ENCODE measurements at regions not wholly inside any gene's neighbourhood (a gene's known extent, or its start where the extent isn't known, plus 50 kb on each side); places are given as distances from the start of the nearest gene placed in this dataset.
A peak's percentile ranks its signal among the peaks of the same experiment; 100 is the strongest.

DNA sequence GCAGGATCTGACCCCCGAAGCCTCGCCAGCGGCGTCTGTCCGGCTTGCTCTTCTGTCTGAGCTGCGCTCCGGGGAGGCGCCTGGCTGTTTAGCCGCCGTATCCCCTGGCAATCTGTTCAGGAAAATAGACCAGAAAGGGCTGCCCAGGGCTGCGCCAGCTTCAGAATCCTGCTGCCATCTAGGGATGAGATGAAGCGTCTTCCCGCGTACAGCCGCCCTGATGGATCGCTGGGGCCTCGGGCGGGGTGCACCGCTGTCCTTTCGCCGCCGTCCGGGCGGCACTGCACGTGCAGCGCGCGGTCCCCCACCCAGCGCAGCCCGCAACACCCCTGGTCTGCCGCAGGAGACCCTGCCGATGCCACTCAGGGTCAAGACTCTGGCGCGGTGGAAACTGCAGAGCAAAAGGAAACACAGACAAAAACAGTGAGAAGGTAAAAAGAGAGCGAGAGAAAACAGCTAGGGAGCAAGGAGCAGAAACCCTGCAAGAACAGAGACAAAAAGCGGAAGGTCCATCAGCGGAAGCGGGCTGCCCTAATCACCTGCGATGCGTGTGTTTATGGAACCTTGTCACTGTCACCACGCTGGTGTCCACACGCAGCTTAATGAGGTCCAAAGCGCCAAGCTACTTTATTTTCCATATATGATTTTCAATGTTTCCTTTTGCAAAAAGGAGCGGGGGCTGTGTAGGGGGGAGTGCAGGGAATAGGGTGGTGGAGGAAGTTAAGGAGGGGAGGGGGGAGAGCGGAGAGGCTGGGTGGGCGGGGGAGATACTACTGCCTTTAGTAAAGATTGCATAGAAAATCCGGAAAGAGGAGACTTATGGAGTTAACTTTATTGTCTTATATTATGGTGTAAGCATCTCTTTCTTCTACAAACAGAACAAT, 2113.3 kb upstream of the PIK3C3 start (continued):
- TF ChIP-seq HDAC2 (IDR thresholded peaks at IDR 0.05; ENCODE audit: borderline replicate concordance in 1 of 2, low read depth in 2 of 2, low read length in 2 of 2) (peak in 1 of 2 experiments; percentile 64; a peak in 1 of 4 replicates), SP4 (IDR thresholded peaks at IDR 0.05; ENCODE audit: low read length) (no peak), SIX5 (IDR thresholded peaks at IDR 0.05; ENCODE audit: low read depth, low read length) (no peak), TAF1 (IDR thresholded peaks at IDR 0.05; ENCODE audit: low read depth, low read length) (0 out of 2 replicates have a peak, but pooled peaks have one; percentile 37), SP1 (IDR thresholded peaks at IDR 0.05; ENCODE audit: low read depth, low read length) (no peak), EGR1 (IDR thresholded peaks at IDR 0.05; ENCODE audit: borderline replicate concordance, low read depth, low read length) (no peak), SRF (IDR thresholded peaks at IDR 0.05; ENCODE audit: low read depth, low read length) (no peak), SP2 (IDR thresholded peaks at IDR 0.05; ENCODE audit: low read length) (no peak), POLR2AphosphoS5 (IDR thresholded peaks at IDR 0.05; ENCODE audit: low read depth, low read length) (no peak), POU5F1 (IDR thresholded peaks at IDR 0.05; ENCODE audit: low read depth, low read length) (no peak), TEAD4 (IDR thresholded peaks at IDR 0.05; ENCODE audit: low read depth, low read length) (no peak), CBX8 (IDR thresholded peaks at IDR 0.05; ENCODE audit: borderline replicate concordance, low read depth, low read length) (no peak), BACH1 (IDR thresholded peaks at IDR 0.05; ENCODE audit: low read length) (no peak), SIRT6 (IDR thresholded peaks at IDR 0.05; ENCODE audit: low read length) (no peak), ASH2L (IDR thresholded peaks at IDR 0.05; ENCODE audit: low read length) (peak; percentile 93), EP300 (IDR thresholded peaks at IDR 0.05; ENCODE audit: borderline replicate concordance in 1 of 2, low read depth in 2 of 2, low read length in 2 of 2) (no peak), GTF2F1 (IDR thresholded peaks at IDR 0.05; ENCODE audit: borderline replicate concordance, low read depth, low read length) (no peak), SAP30 (IDR thresholded peaks at IDR 0.05; ENCODE audit: insufficient read depth, insufficient replicate concordance, low read length) (peak; percentile 51), PHF8 (conservative IDR thresholded peaks at IDR 0.05; ENCODE audit: low read depth, low read length) (no peak)
- TF ChIP-seq, protein P1, sequence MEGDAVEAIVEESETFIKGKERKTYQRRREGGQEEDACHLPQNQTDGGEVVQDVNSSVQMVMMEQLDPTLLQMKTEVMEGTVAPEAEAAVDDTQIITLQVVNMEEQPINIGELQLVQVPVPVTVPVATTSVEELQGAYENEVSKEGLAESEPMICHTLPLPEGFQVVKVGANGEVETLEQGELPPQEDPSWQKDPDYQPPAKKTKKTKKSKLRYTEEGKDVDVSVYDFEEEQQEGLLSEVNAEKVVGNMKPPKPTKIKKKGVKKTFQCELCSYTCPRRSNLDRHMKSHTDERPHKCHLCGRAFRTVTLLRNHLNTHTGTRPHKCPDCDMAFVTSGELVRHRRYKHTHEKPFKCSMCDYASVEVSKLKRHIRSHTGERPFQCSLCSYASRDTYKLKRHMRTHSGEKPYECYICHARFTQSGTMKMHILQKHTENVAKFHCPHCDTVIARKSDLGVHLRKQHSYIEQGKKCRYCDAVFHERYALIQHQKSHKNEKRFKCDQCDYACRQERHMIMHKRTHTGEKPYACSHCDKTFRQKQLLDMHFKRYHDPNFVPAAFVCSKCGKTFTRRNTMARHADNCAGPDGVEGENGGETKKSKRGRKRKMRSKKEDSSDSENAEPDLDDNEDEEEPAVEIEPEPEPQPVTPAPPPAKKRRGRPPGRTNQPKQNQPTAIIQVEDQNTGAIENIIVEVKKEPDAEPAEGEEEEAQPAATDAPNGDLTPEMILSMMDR (IDR thresholded peaks at IDR 0.05; ENCODE audit: control extremely low read depth in 1 of 3, insufficient read depth in 1 of 3, low read depth in 1 of 3, low read length in 3 of 3): peak; percentile 52 to 66 (median 60)
- TF ChIP-seq, protein P2, sequence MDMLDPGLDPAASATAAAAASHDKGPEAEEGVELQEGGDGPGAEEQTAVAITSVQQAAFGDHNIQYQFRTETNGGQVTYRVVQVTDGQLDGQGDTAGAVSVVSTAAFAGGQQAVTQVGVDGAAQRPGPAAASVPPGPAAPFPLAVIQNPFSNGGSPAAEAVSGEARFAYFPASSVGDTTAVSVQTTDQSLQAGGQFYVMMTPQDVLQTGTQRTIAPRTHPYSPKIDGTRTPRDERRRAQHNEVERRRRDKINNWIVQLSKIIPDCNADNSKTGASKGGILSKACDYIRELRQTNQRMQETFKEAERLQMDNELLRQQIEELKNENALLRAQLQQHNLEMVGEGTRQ (IDR thresholded peaks at IDR 0.05; ENCODE audit: low read length): peak; percentile 4; the same call in 1 of the 2 replicates

All from H1 (cell line).